BLaER1 (cell line): ENCODE measurements at regions not wholly inside any gene's neighbourhood (a gene's known extent, or its start where the extent isn't known, plus 50 kb on each side); places are given as distances from the start of the nearest gene placed in this dataset.

ENCODE experiments used
- H3K27ac ChIP-seq: shearing (Covaris generic); formaldehyde crosslinking; 2 replicates; pipeline ENCODE4 v1.8.1; 2022
- H3K27me3 ChIP-seq: shearing (Covaris generic); formaldehyde crosslinking; 2 replicates; pipeline ENCODE4 v1.8.1; 2022
- H3K36me3 ChIP-seq: shearing (Covaris generic); formaldehyde crosslinking; 2 replicates; pipeline ENCODE4 v1.8.1; 2022
- H3K4me1 ChIP-seq: shearing (Covaris generic); formaldehyde crosslinking; 2 replicates; pipeline ENCODE4 v1.8.1; 2022
- H3K4me2 ChIP-seq: shearing (Covaris generic); formaldehyde crosslinking; 2 replicates; pipeline ENCODE4 v1.8.1; 2022
- H3K4me3 ChIP-seq: shearing (Covaris generic); formaldehyde crosslinking; 2 replicates; pipeline ENCODE4 v1.8.1; 2022
- H3K9ac ChIP-seq: shearing (Covaris generic); formaldehyde crosslinking; 2 replicates; pipeline ENCODE4 v1.8.1; 2022
- H3K9me3 ChIP-seq: shearing (Covaris generic); formaldehyde crosslinking; 2 replicates; pipeline ENCODE4 v1.8.1; 2022
- H4K20me1 ChIP-seq: shearing (Covaris generic); formaldehyde crosslinking; 2 replicates; pipeline ENCODE4 v1.8.1; 2022
- Cebpa-rat ChIP-seq: shearing (Covaris generic); IDR thresholded peaks from 2 replicates; pipeline ENCODE4 v1.8.1; 2022

DNA sequence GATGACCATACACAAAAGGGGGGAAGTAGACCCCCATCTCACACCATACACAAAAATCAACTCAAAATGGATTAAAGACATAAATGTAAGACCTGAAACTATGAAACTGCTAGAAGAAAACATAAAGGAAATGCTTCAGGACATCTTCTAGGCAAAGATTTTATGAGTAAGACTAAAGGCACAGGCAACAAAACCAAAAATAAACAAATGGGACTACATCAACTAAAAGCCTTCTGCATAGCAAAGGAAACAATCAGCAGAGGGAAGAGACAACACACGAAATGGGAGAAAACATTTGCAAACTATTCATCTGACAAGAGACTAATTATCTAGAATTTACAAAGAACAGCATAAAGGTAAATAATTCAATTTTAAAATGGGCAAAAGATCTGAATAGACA is 152.1 kb downstream of the AXIN2 start:
- no peak overlapping the region for H3K4me2 ChIP-seq
- H3K27ac ChIP-seq, result no peak overlapping the region
- no peaks in the 10 kb centered on the region for H4K20me1 ChIP-seq
- no peaks in the 10 kb centered on the region for H3K27me3 ChIP-seq
- no peak for TF ChIP-seq Cebpa-rat
- H3K36me3 ChIP-seq, result no peaks in the 10 kb centered on the region
- peaks cover 15% of the 10 kb centered on the region for H3K9me3 ChIP-seq
- H3K4me3 ChIP-seq, result no peak overlapping the region
- H3K4me1 ChIP-seq, result peaks cover 6% of the 10 kb centered on the region; the same call in 1 of the 2 replicates
- H3K9ac ChIP-seq, result no peak overlapping the region

DNA sequence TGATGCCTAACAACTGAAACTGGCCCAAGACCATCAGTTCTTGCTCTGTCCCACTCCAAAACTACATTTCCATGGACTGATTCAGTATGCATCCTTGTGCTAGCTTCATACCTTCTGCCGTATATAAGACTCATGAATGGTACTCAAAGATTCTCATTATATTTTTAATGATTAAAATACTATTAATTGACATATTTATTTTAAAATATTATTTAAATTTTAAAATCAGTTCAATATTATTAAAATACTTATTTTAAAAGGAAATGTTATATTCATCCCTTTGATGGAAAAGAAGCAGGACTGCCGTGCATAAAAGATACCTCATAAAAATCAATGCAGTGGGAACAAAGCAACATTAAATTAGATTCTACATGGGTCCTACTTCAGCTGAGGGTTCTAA is 153.4 kb downstream of the AXIN2 start:
- no peaks in the 10 kb centered on the region for H4K20me1 ChIP-seq
- no peak overlapping the region for H3K4me3 ChIP-seq
- H3K27me3 ChIP-seq, result no peaks in the 10 kb centered on the region
- H3K9me3 ChIP-seq, result peaks cover 15% of the 10 kb centered on the region
- TF ChIP-seq Cebpa-rat, result no peak
- no peak overlapping the region for H3K9ac ChIP-seq
- H3K27ac ChIP-seq, result no peak overlapping the region
- no peaks in the 10 kb centered on the region for H3K4me1 ChIP-seq
- H3K4me2 ChIP-seq, result no peak overlapping the region
- H3K36me3 ChIP-seq, result no peaks in the 10 kb centered on the region

DNA sequence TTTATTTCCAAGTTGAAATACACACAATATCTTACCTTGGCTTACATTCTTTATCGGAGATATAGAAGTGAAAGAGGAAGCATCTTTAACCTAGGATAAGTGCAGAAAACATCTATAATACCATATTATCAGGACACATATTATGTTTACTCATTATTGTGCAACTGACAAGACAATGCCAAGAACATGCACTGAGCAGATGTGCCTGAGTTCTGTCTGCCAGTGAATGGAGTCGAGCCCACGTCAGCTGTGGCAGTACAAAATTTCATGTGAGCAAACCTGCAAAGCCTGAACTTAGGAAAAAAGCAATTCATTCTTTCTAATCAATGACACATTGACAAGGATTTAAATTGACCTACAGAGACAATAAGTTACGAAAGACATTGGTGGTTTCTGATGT is 154.4 kb downstream of the AXIN2 start:
- Histone ChIP-seq H3K4me2 (no peak overlapping the region), H3K27ac (no peak overlapping the region), H3K27me3 (no peaks in the 10 kb centered on the region), H3K36me3 (no peaks in the 10 kb centered on the region), H4K20me1 (no peaks in the 10 kb centered on the region), H3K9ac (no peak overlapping the region), H3K4me3 (no peak overlapping the region), H3K9me3 (peaks cover 8% of the 10 kb centered on the region), H3K4me1 (no peaks in the 10 kb centered on the region)
- TF ChIP-seq Cebpa-rat, result no peak; the same call in 1 of the 2 replicates

DNA sequence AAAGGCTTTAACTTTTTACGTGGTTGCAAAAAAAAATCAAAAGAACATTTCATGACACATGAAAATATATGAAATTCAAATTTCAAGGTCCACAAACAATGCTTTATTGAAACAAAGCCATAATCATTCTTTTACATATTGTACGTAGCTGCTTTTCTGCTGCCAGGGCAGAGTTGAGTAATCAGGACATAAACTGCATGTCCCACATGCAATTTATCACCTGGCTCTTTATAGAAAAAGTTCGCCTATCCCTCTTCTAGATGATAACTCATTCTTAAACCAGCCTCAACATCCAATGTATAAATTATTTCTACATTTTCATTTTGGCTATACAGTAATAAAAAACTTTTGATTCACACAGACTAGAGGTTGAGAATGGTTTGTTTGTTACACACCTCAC is 154.9 kb downstream of the AXIN2 start:
- no peak overlapping the region for H3K4me2 ChIP-seq

DNA sequence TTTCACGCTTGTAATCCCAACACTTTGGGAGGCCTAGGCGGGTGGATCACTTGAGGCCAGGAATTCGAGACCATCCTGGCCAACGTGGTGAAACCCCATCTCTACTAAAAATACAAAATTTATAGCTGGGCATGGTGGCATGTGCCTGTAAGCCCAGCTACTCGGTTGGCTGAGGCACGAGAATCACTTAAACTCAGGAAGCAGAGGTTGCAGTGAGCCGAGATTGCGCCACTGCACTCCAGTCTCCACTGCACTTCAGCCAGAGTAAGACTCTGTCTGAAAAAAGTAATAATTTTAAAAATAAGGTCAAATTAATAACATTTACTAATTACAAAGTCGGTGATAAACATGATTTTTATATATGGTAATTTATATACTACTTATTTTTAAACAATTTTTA is 155.9 kb downstream of the AXIN2 start:
- no peaks in the 10 kb centered on the region for H3K9me3 ChIP-seq
- H3K4me3 ChIP-seq, result no peak overlapping the region
- no peak for TF ChIP-seq Cebpa-rat
- H3K36me3 ChIP-seq, result no peaks in the 10 kb centered on the region
- H3K4me1 ChIP-seq, result no peaks in the 10 kb centered on the region; the same call in 1 of the 2 replicates
- H3K27me3 ChIP-seq, result no peaks in the 10 kb centered on the region
- H4K20me1 ChIP-seq, result no peaks in the 10 kb centered on the region
- H3K4me2 ChIP-seq, result no peak overlapping the region
- no peak overlapping the region for H3K9ac ChIP-seq
- H3K27ac ChIP-seq, result no peak overlapping the region

More for the DNA sequence above, 154.9 kb downstream of the AXIN2 start:
- Histone ChIP-seq H3K9me3 (peaks cover 4% of the 10 kb centered on the region), H3K36me3 (no peaks in the 10 kb centered on the region), H3K27me3 (no peaks in the 10 kb centered on the region), H3K4me1 (no peaks in the 10 kb centered on the region; the same call in 1 of the 2 replicates), H3K4me3 (no peak overlapping the region), H3K27ac (no peak overlapping the region), H3K9ac (no peak overlapping the region), H4K20me1 (no peaks in the 10 kb centered on the region)
- no peak for TF ChIP-seq Cebpa-rat

DNA sequence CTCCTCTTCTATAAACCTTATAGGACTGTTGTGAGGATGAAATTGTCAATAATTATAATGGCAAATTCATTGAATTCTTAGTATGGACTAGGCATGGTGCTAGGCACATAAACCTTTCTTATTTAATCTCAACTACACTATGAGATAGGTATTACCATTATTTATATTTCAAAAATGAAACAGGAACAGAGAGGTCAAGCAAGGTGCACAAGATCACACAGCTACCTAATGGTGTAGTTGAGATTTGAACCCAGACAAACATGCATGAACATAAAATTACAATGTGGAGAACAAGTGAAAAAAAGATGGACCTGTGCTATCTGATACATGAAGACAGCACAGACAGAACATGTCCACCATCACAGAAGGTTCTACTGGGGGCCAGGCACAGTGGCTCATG is 156.7 kb downstream of the AXIN2 start:
- H3K36me3 ChIP-seq, result no peaks in the 10 kb centered on the region
- H4K20me1 ChIP-seq, result no peaks in the 10 kb centered on the region
- H3K9ac ChIP-seq, result no peak overlapping the region
- H3K4me2 ChIP-seq, result no peak overlapping the region
- H3K9me3 ChIP-seq, result no peaks in the 10 kb centered on the region
- no peaks in the 10 kb centered on the region for H3K27me3 ChIP-seq
- no peak for TF ChIP-seq Cebpa-rat
- H3K27ac ChIP-seq, result no peak overlapping the region
- no peaks in the 10 kb centered on the region; the same call in 1 of the 2 replicates for H3K4me1 ChIP-seq
- no peak overlapping the region for H3K4me3 ChIP-seq

DNA sequence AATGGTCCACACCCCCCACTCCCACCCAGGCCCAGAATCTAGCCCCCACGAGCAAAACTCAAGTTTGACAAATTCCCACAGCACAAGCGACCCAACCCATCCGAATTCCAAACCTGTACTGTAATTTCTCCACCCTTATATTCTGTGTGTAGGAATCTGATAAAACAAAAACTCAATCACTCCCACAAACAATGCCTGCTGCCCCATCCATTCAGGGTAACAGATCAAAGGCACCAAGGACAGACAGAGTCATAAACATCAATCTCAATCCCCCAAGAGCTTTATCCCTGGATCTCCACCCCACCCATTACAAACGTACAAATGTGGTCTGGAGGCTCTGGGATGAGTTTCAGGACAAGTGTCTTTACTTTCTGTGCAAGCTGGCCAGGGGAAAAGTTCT is 157.8 kb downstream of the AXIN2 start:
- no peaks in the 10 kb centered on the region for H3K36me3 ChIP-seq
- H4K20me1 ChIP-seq, result no peaks in the 10 kb centered on the region
- no peaks in the 10 kb centered on the region for H3K27me3 ChIP-seq
- no peak overlapping the region for H3K4me2 ChIP-seq
- H3K9ac ChIP-seq, result no peak overlapping the region
- no peak for TF ChIP-seq Cebpa-rat
- no peak overlapping the region for H3K4me3 ChIP-seq
- no peaks in the 10 kb centered on the region; the same call in 1 of the 2 replicates for H3K4me1 ChIP-seq
- H3K9me3 ChIP-seq, result no peaks in the 10 kb centered on the region
- no peak overlapping the region for H3K27ac ChIP-seq

DNA sequence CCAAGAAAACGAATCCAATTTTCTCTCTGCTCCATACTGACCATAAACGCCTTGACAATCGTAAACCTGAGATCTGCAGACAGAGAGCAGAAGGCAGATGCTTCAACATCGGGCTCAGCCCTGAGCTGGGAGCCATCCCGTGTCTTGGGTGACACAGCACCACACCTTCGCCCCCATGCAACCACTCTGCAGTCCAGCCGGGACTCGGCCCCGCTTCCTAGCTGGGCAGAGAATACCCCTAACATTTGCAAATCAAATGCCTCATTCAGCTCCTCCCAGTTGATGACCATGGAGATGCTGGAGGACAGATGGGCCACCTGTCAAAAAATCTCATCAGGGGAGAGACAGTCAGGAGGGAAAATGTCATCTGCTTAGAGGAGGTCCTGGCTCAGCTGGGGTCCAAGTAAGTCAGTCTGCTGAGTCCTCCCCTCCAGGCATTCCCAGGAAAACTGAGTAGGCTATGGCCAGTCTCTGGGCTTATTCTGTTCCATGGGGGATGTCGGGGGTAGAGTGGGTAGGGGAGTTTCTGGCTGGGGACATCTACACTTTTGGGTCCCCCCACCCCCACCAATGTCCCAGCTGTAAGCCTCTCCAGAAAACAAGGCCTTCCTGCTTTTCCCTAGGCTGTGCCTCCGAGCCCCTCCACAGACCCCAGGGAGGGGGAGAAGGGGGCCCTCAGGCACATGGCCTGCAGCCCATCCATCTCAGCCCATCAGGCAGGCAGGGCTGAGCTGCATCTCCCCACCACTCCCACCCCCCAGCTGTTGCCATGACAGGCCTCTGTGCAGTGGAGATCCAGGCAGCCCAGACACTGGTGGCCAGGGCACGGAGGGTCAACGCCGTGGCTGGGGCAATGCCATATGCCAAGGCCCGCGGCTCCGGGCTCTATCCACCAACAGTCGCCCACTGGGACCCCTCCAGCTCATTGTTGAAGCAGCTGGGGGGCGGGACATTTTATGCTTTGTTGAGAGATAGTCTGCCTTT is 158.6 kb downstream of the AXIN2 start:
- H3K9me3 ChIP-seq, result no peaks in the 10 kb centered on the region
- no peak overlapping the region for H3K27ac ChIP-seq
- no peaks in the 10 kb centered on the region; the same call in 1 of the 2 replicates for H3K4me1 ChIP-seq
- H3K27me3 ChIP-seq, result no peaks in the 10 kb centered on the region
- no peak overlapping the region for H3K4me3 ChIP-seq
- H3K9ac ChIP-seq, result no peak overlapping the region
- H4K20me1 ChIP-seq, result no peaks in the 10 kb centered on the region
- H3K36me3 ChIP-seq, result no peaks in the 10 kb centered on the region
- TF ChIP-seq Cebpa-rat, result no peak
- H3K4me2 ChIP-seq, result no peak overlapping the region

DNA sequence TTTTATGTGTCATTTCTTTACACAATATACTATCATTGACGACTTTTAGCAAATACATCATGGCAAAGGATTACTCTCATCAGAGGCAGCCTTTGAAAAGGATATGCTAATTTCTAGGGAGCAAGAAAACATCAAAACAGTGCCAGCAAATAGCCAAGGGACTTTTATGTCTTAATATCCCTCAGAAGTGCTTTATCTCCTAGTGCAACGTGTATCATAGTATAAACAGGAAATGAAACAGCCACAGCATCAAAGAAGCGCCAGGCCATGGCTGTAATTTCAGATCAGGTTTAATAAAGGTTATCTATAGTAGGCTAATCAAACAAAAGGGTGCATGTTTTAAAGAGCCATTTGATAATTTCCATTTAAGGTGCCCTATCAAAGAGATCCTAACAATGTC is 159.9 kb downstream of the AXIN2 start:
- no peak overlapping the region for H3K4me2 ChIP-seq
- TF ChIP-seq Cebpa-rat, result no peak
- H3K27ac ChIP-seq, result no peak overlapping the region
- no peak overlapping the region for H3K9ac ChIP-seq
- H3K27me3 ChIP-seq, result no peaks in the 10 kb centered on the region
- no peaks in the 10 kb centered on the region for H3K9me3 ChIP-seq
- no peak overlapping the region for H3K4me3 ChIP-seq
- H4K20me1 ChIP-seq, result no peaks in the 10 kb centered on the region
- no peaks in the 10 kb centered on the region; the same call in 1 of the 2 replicates for H3K4me1 ChIP-seq
- no peaks in the 10 kb centered on the region for H3K36me3 ChIP-seq

DNA sequence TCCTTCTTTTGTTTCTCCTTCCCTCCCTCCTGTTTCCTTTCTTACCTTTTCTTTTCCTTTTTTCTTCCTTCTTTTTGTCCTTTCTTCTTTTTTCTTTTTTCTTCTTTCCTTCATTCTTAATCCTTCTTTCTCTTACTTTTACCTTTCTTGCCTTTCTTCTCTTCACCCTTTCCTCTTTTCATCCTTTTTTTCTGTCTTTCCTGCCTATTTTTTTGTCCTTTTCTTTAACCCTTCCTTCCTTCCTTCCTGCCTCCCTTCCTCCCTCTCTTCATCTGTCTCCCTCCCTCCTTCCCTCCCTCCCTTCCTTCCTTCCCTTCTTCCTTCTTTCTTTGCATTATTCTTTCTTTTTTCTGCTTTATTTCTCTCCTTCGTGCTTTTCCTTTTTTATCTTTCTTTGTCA is 160.7 kb downstream of the AXIN2 start:
- no peaks in the 10 kb centered on the region for H3K9me3 ChIP-seq
- TF ChIP-seq Cebpa-rat, result no peak
- H4K20me1 ChIP-seq, result no peaks in the 10 kb centered on the region
- no peak overlapping the region for H3K9ac ChIP-seq
- H3K36me3 ChIP-seq, result no peaks in the 10 kb centered on the region
- H3K4me2 ChIP-seq, result no peak overlapping the region
- H3K4me1 ChIP-seq, result no peaks in the 10 kb centered on the region; the same call in 1 of the 2 replicates
- no peak overlapping the region for H3K27ac ChIP-seq
- H3K27me3 ChIP-seq, result no peaks in the 10 kb centered on the region
- no peak overlapping the region for H3K4me3 ChIP-seq
